PC-3 (cell line): ENCODE measurements at regions not wholly inside any gene's neighbourhood (a gene's known extent, or its start where the extent isn't known, plus 50 kb on each side); places are given as distances from the start of the nearest gene placed in this dataset.

Experiments used
- CTCF ChIP-seq: fragments of 300-600 bp; sonication (generic); conservative IDR thresholded peaks from 2 replicates; pipeline ENCODE4 v1.5.1; 2017; ENCODE audit warnings: antibody characterized with exemption, low read depth, mild to moderate bottlenecking, low read length
- EZH2 ChIP-seq: fragments of 300-600 bp; sonication (generic); IDR thresholded peaks from one replicate; pipeline ENCODE4 v1.6.1; 2017; ENCODE audit warnings: antibody characterized with exemption, mild to moderate bottlenecking, low read length; ENCODE audit not compliant: unreplicated experiment
- EZH2phosphoT487 ChIP-seq: fragments of 300-600 bp; sonication (generic); IDR thresholded peaks from 2 replicates; pipeline ENCODE4 v1.6.1; 2018; ENCODE audit warnings: mild to moderate bottlenecking, antibody characterized with exemption, low read length, borderline replicate concordance

- TF ChIP-seq CTCF: no peak
- no peak for TF ChIP-seq EZH2
- no peak for TF ChIP-seq EZH2phosphoT487
These were observed 933.0 kb downstream of the TLE4 start for GRCh38 chr9:80504601-80505230.
